Lung (tissue), 11 donors: ENCODE measurements at regions not wholly inside any gene's neighbourhood (a gene's known extent, or its start where the extent isn't known, plus 50 kb on each side); places are given as distances from the start of the nearest gene placed in this dataset.

Source experiments
- ATAC-seq: fragments of 200-7000 bp; cut with Tn5 transposase; one replicate; pipeline ENCODE4 v1.9.1; 2020; ENCODE audit warnings: moderate number of reproducible peaks; ENCODE audit not compliant: insufficient read depth, low FRiP score
- DNase-seq, 3 donors: peaks; one replicate each; pipeline ENCODE4 v3.0.0-alpha.2; 2013 to 2017
- H3K27ac ChIP-seq, 2 donors: one replicate each; pipeline ENCODE4 v1.5.1; 2013; ENCODE audit warnings: mild to moderate bottlenecking in 2 of 2, moderate library complexity in 2 of 2, control low read depth in 1 of 2, inconsistent platforms in 1 of 2, low read depth in 1 of 2, low read length in 1 of 2
- H3K27me3 ChIP-seq, 3 donors: one replicate each; pipeline ENCODE4 v1.5.1; 2013; ENCODE audit warnings: low read length in 2 of 3; ENCODE audit not compliant: control insufficient read depth in 3 of 3, insufficient read depth in 3 of 3
- H3K36me3 ChIP-seq, 4 donors: one replicate each; pipeline ENCODE4 v1.5.1; 2013; ENCODE audit warnings: low read length in 4 of 4, mild to moderate bottlenecking in 1 of 4, moderate library complexity in 1 of 4; ENCODE audit not compliant: control insufficient read depth in 4 of 4, insufficient read depth in 4 of 4
- H3K4me1 ChIP-seq, 5 donors: one replicate each; pipeline ENCODE4 v1.5.1; 2013; ENCODE audit warnings: low read length in 5 of 5, mild to moderate bottlenecking in 2 of 5, moderate library complexity in 1 of 5; ENCODE audit not compliant: control insufficient read depth in 5 of 5, insufficient read depth in 5 of 5
- H3K4me3 ChIP-seq: one replicate; pipeline ENCODE4 v1.5.1; 2013; ENCODE audit warnings: mild to moderate bottlenecking, control low read depth, moderate library complexity
- H3K9ac ChIP-seq, 2 donors: one replicate each; pipeline ENCODE4 v1.5.1; 2013; ENCODE audit warnings: low read length in 2 of 2, control low read depth in 1 of 2; ENCODE audit not compliant: insufficient read depth in 1 of 2
- H3K9me3 ChIP-seq, 4 donors: one replicate each; pipeline ENCODE4 v1.5.1; 2013; ENCODE audit warnings: low read length in 3 of 4, mild to moderate bottlenecking in 1 of 4, moderate library complexity in 1 of 4; ENCODE audit not compliant: control insufficient read depth in 4 of 4, insufficient read depth in 3 of 4
- CTCF ChIP-seq: IDR thresholded peaks from 2 replicates; pipeline ENCODE4 v1.5.1; 2012; ENCODE audit warnings: mild to moderate bottlenecking; ENCODE audit errors: control extremely low read depth, extremely low read depth
- WGBS, 2 donors: extraction: QIAGEN DNeasy Blood & Tissue Kit; methylation state at CpG; one replicate each; pipeline ENCODE4 v1.1.7; 2013; 5-methylcytosine and 5-hydroxymethylcytosine counted together
- donor health status: control.
- donor health status: control.
- donor health status: Bipolar disorder and iron deficiency.
- donor health status: healthy.
- donor health status: DM: yes; HTN: yes; CAD: no.

GRCh38 chr2:45089554-45090261 lies 80.5 kb upstream of the SIX2 start:
- TF ChIP-seq CTCF, result no peak
- H3K4me1 ChIP-seq, result no peaks in the 10 kb centered on the region
- ATAC-seq, result no peak
- H3K4me3 ChIP-seq, result no peak overlapping the region
- H3K9ac ChIP-seq, result no peak overlapping the region
- WGBS, 2 donors, result 82 to 87% methylated on average over 12 of the region's 12 CpGs
- H3K27ac ChIP-seq, result no peak overlapping the region
- H3K36me3 ChIP-seq, result no peaks in the 10 kb centered on the region
- H3K27me3 ChIP-seq, result no peaks in the 10 kb centered on the region
- H3K9me3 ChIP-seq, result peaks cover 0 to 2% (median 0%) of the 10 kb centered on the region in 4 donors
- no peak for DNase-seq

GRCh38 chr2:45085487-45085886 lies 76.2 kb upstream of the SIX2 start:
- DNase-seq, result no peak
- Histone ChIP-seq H3K9ac (no peak overlapping the region), H3K27me3 (no peaks in the 10 kb centered on the region), H3K4me3 (no peak overlapping the region), H3K4me1 (no peaks in the 10 kb centered on the region), H3K36me3 (no peaks in the 10 kb centered on the region), H3K27ac (no peak overlapping the region), H3K9me3 (peaks cover 0 to 4% (median 0%) of the 10 kb centered on the region in 4 donors)
- WGBS, 2 donors, result 64 to 80% methylated on average over 4 of the region's 4 CpGs
- ATAC-seq, result no peak
- no peak for TF ChIP-seq CTCF

- H3K4me1 ChIP-seq, result no peaks in the 10 kb centered on the region
- H3K27me3 ChIP-seq, result no peaks in the 10 kb centered on the region
- H3K9me3 ChIP-seq, result peaks cover 0 to 4% (median 0%) of the 10 kb centered on the region in 4 donors
- ATAC-seq (no peak), DNase-seq (no peak)
- H3K36me3 ChIP-seq, result no peaks in the 10 kb centered on the region
- H3K9ac ChIP-seq, result no peak overlapping the region
- H3K27ac ChIP-seq, result no peak overlapping the region
- no peak overlapping the region for H3K4me3 ChIP-seq
- 89 to 91% methylated on average over 8 of the region's 8 CpGs for WGBS, 2 donors
- TF ChIP-seq CTCF, result no peak
Measured at GRCh38 chr2:45084361-45085020, 75.2 kb upstream of the SIX2 start.
